ENCODE measurements at regions not wholly inside any gene's neighbourhood (a gene's known extent, or its start where the extent isn't known, plus 50 kb on each side); places are given as distances from the start of the nearest gene placed in this dataset.
"Not testable (repeated sequence)": the region's sequence is repeated elsewhere in the genome, so short reads cannot be mapped to it uniquely, and the experiment has no call there.

DNA sequence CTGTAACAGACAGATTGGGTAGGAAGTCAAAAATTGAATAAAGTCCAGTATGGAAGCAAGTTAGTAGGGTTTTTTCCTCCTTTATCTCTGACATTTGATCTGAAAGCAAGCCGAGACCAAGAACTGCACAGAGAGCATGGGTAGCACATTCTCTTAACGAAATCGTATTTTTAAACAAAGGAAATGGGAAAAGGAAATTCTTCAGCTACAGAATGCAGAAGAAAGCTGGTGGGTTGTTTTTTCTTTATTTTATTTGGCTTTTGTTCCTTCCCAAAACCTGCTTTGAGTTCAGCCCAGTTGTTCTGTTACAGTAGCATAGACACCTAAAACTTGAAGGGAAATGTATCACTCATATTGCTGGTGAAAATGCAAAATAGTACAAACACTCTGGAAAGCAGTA, 397.0 kb downstream of the GBE1 start:
- no peak for DNase-seq (ENCODE audit: low read depth)

GRCh38 chr3:81363816-81364215, 397.6 kb downstream of the GBE1 start:
- DNase-seq (ENCODE audit: low read depth) = no peak

DNA sequence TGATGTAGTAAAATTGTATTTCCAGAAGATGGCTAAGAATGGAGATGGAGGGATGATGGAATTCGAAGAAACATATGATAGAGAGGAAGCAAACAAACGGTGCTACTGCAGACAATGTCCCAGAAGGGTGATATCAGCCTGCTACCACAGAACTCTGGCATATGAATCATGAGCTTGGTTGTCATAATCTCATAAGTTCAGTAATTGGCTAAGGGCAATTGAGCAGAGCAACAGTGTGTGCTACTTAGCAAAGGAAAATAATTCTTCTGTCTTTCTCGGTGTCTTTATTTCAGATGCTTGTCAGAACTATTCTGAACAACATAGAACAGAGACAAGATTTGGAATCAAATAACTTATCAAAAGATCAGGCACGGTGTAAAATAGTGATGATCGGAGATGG, 407.3 kb downstream of the GBE1 start:
- DNase-seq (ENCODE audit: low read depth) = no peak

DNA sequence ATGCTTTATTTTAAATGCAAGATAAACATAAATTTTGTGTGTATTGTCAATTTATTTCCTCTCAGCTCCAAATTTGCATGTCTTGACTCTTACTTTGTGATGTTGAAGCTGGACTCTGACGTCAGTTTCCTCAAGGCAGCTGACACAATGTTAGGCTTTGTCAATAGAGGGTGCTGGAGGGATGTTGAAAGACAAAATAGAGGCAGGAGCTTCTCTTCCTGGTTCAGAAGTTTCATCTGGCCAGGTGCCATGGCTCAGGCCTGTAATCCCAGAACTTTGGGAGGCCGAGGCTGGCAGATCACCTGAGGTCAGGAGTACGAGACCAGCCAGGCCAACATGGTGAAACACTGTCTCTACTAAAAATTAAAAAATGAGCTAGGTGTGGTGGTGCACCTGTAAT, 408.6 kb downstream of the GBE1 start:
- DNase-seq (ENCODE audit: low read depth) = no peak

DNA sequence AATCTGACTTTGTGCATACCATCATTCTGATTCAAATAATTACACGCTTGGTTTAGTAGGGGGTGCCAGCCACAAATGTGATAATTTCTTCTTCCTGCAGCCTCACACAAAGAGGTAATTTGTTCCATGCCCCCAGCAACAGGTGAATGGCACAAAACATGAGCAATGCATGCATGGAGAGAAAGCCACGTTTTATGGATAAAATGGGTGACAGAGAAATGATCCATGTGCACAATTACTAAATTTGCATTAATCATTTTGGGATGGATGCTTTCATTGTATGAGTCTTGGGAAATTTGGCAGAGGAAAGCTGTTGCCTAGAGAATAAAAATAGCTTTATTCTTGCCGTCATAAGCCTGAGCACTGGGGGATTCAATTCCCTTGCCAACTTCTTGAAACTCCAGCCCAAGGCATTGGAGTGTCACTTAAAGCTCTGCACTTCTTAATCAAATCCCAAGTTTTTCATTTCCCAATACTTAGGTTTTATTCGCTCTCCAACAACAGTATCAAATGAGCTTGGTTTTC, 411.6 kb downstream of the GBE1 start:
- no peak for DNase-seq (ENCODE audit: low read depth)

DNA sequence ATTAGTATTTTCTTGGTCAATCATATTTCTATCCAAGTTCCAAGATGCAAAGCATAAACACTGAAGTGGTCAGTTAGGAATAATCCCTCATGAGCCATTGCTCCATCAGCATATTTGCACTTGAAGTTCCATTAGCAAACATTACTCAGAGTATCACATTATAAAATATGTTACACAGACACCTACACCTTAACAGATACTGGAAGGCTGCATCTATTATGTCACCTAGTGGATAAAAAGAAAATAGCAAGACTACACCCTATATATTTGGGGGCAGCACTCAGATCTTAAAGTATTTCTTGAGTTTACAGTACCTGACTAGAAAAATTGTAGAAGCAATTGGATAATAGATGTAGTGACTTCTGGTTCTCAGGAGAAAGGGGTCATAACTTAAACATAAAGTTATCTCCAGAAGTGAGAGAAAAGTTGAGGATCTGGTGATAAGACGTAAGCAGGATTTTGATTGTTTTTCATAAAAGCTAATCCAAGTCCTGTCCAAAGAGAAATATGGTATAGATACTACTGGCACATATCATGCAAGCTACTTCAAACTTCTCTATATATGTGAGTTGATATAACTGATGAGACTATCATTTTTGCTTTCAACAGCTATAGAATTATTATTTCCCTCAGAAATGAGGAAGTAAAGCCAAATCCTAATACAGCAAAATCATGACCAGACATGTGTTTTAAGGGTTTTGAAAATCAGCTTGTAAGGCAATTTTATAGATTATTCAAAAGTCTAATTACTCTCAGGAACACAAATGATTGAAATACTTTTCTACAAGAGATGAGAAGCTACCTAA, 422.2 kb downstream of the GBE1 start:
- DNase-seq (ENCODE audit: low read depth) = peak; percentile 1

DNA sequence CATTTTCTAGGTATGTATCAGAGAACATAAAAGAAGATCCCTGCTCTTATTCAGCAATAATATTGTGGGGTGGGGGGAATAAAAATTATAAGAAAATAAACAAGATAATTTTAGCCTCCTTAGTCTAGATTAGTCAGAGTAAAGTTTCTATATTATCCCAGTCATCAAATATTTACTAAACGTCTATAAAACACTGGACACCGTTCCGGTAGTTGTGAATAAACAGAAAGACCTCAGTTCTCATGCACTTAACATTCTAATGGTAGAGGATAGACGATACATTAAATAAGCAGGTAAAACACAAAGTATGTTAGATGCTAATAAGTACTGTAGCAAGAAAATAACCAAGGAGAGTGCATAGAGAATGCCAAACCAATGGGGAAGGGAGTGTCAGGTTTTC, 425.0 kb downstream of the GBE1 start:
- DNase-seq (ENCODE audit: low read depth) = no peak

- not testable (repeated sequence) for DNase-seq (ENCODE audit: low read depth)
Observed at GRCh38 chr3:81329835-81330234, 431.6 kb downstream of the GBE1 start.

GRCh38 chr3:81326245-81326644, 435.2 kb downstream of the GBE1 start:
- no peak for DNase-seq (ENCODE audit: low read depth)

- no peak for DNase-seq (ENCODE audit: low read depth)
Observed at GRCh38 chr3:81320862-81321261, 440.6 kb downstream of the GBE1 start.

GRCh38 chr3:81315030-81315429, 446.4 kb downstream of the GBE1 start:
- DNase-seq (ENCODE audit: low read depth) = no peak

DNA sequence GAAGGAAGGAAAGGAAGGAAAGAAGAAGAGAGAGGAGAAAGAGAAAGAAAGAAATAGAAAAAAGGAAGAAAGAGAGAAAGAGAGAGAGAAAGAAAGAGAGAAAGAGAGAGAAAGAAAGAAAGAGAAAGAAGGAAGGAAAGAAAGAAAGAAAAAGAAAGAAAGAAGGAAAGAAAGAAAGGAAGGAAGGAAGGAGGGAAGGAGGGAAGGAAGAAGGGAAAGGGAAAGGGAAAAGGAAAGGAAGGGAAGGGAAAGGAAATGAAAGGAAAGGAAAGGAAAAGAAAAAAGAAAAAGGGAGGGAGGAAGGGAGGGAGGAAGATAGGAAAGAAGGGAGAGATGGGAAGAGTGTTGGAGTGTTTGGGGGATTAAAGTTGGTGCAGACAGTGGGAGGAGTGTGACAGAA, 450.1 kb downstream of the GBE1 start:
- no peak for DNase-seq (ENCODE audit: low read depth)

GRCh38 chr3:81308306-81308705, 453.1 kb downstream of the GBE1 start:
- DNase-seq (ENCODE audit: low read depth) = peak; percentile 17

- DNase-seq (ENCODE audit: low read depth) = no peak
Observed at GRCh38 chr3:81307221-81307620, 454.2 kb downstream of the GBE1 start.

DNA sequence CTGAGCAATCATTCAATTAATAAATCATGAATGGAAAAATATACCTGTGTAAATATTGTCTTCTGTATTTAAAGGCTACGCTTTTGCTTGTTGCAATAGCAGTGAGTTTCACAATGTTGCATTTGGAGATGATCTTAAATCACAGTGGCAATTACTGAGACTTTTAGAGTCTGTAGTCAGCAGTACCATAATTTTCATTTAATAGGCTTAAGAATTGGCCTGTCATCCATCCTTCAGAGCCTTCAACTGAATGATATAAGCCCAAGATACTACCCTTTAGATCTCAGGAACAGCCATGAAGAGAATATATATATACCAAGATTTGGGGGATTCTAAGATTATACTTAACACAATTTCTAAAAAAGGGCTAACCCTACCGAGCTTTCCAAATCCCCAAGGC, 458.1 kb downstream of the GBE1 start:
- DNase-seq (ENCODE audit: low read depth) = no peak

DNA sequence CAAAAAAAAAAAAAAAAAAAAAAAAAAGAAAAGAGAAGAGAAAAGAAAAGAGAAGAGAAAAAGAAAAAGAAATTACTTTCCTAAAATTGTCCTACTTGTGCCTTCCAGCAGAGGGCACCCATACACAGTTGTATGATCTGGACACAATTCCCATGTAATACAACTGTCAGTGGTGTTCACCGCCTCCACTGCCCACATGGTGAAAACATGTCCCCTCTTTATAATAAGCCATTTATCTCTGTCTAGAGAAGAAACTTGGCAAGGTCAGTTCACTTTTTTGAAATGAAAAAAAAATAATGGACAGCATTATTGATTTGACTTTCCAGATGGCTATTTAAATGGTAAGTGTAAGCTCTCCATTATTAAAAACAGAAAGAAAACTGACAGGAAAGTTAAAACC, 459.4 kb downstream of the GBE1 start:
- DNase-seq (ENCODE audit: low read depth) = peak; percentile 31

DNA sequence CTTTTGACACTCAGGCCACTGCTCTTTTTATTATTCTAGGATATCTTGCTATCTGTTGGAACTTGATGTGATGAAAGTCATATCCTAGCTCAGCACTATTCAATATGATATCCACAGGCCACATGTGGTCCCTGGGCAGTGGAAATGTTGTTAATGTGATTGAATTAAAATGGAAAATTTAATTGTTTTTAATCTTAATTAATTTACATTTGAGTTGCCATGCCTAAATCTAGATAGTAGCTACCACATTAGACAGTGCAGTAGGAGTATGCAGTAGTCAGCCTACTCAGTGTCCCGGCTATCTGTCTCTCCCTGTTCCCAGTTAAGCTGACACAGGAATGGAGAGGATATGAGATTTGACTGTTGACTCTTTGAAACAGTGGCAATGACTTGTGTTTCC, 460.2 kb downstream of the GBE1 start:
- DNase-seq (ENCODE audit: low read depth) = no peak

- no peak for DNase-seq (ENCODE audit: low read depth)
Observed at GRCh38 chr3:81300324-81300927, 461.0 kb downstream of the GBE1 start.

DNA sequence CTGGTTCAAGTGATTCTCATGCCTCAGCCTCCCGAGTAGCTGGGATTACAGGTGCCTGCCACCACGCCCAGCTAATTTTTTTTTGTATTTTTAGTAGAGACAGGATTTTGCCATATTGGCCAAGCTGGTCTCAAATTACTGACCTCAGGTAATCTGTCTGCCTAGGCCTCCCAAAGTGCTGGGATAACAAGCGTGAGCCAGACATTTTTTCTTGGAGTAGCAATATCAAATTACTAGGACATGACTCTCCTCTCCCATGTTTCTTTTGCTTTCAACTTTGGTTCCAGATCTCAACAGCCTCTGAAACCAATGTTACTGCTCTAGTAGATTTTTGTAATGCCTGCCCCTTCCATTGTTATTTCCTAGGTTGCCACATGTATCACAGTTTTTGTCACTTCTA, 462.0 kb downstream of the GBE1 start:
- DNase-seq (ENCODE audit: low read depth) = no peak

DNA sequence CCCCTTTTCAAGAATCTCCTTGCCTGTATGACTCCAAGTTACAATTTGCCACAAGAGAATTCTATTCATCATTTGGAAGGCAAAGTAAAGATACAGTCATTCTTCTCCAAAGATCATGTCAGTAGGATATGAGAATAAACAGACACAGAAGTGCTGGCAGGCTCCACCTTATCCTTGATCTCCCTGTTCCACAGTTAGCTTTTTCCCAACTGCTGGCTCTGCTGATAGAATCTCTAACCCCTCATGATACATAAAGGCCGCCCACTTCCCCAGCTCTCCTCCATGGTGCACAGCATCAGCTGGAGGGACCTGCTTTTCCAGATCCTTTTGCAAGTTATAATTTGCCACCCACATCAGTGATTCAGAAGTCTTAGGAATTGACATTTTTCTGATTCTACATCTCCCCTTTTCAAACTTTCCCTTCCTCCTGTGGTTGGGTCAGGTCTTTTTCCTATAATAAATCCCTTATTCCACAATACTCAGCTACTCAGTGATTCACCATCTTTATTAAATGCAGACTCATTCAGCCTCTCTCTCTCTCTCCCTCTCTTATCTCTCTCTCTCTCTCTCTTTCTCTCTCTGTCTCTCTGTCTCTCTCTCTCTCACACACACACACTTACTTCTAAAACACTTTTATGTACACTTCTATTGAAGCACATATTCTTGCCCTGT, 465.4 kb downstream of the GBE1 start:
- no peak for DNase-seq (ENCODE audit: low read depth)

DNA sequence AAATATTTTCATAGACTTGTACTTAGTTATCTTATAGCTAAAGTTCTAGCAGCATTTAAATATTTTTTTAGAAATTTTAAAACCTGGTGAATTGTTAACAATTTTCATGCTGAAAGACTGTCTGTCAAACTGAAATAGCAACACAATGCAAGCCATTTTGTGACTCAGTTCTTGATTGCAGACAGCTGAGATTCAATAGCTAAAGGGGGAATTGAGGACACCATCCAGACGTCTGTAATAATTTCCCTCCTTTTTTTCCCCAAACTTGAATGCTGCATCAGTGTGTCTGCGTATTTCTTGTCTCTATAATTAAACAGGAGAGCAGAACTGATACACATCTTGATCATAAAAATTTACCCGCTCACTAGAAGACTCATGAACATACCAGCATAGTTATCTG, 468.3 kb downstream of the GBE1 start:
- DNase-seq (ENCODE audit: low read depth) = no peak

GRCh38 chr3:81291586-81291985, 469.9 kb downstream of the GBE1 start:
- no peak for DNase-seq (ENCODE audit: low read depth)

DNA sequence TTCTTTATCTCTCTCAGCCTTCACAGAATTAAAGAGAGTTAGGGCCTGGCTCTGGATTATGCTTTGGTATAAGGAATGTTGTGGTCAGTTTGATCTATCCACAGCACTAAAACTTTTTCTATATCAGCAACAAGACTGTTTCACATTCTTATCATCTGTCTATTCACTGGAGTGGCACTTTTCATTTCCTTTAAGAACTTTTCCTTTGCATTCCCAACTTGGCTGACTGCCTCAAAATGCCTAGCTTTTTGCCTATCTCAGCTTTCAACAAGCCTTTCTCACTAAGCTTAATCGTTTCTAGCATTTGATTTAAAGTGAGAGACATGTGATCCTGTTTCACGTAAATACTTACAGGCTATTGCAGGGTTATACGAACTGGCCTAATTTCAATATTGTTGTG, 471.8 kb downstream of the GBE1 start:
- DNase-seq (ENCODE audit: low read depth) = peak; percentile 9

Measured in amniotic epithelial cell (primary cell).